Body of pancreas (tissue), 4 donors: ENCODE measurements at regions not wholly inside any gene's neighbourhood (a gene's known extent, or its start where the extent isn't known, plus 50 kb on each side); places are given as distances from the start of the nearest gene placed in this dataset.

ENCODE experiments used
- POLR2A ChIP-seq, 3 donors: fragments of 450-650 bp; IDR thresholded peaks; one replicate each; pipeline ENCODE4 v1.6.1; 2016; ENCODE audit warnings: antibody characterized with exemption in 3 of 3, mild to moderate bottlenecking in 2 of 3
- TF ChIP-seq, protein P1 (sequence below), 7 experiments: fragments of 450-650 bp in 4 of 7; fragments of 200-600 bp in 3 of 7; sonication (generic) in 3 of 7; IDR thresholded peaks; one replicate each; pipeline ENCODE4 v1.5.1; 2016 to 2019; ENCODE audit warnings: antibody characterized with exemption in 7 of 7

- TF ChIP-seq, protein P1, sequence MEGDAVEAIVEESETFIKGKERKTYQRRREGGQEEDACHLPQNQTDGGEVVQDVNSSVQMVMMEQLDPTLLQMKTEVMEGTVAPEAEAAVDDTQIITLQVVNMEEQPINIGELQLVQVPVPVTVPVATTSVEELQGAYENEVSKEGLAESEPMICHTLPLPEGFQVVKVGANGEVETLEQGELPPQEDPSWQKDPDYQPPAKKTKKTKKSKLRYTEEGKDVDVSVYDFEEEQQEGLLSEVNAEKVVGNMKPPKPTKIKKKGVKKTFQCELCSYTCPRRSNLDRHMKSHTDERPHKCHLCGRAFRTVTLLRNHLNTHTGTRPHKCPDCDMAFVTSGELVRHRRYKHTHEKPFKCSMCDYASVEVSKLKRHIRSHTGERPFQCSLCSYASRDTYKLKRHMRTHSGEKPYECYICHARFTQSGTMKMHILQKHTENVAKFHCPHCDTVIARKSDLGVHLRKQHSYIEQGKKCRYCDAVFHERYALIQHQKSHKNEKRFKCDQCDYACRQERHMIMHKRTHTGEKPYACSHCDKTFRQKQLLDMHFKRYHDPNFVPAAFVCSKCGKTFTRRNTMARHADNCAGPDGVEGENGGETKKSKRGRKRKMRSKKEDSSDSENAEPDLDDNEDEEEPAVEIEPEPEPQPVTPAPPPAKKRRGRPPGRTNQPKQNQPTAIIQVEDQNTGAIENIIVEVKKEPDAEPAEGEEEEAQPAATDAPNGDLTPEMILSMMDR (IDR thresholded peaks at IDR 0.05) = no peak
- TF ChIP-seq POLR2A (IDR thresholded peaks at IDR 0.05) = no peak
Measured at GRCh38 chr1:99139876-99140275, 124.4 kb upstream of the PLPPR4 start.
